Uterus (tissue), 3 donors: ENCODE measurements at regions not wholly inside any gene's neighbourhood (a gene's known extent, or its start where the extent isn't known, plus 50 kb on each side); places are given as distances from the start of the nearest gene placed in this dataset.

Experiments
- DNase-seq, 2 donors: peaks; one replicate each; pipeline ENCODE4 v3.0.0-alpha.2; 2019 to 2020
- H3K27ac ChIP-seq, 2 donors: fragments of 200-600 bp; sonication (generic); 1 replicate in 1 of 2; 2 replicates in 1 of 2; pipeline ENCODE4 v1.5.1; 2016 to 2018
- H3K27me3 ChIP-seq, 2 donors: fragments of 200-600 bp; sonication (generic); one replicate each; pipeline ENCODE4 v1.5.1; 2018 to 2019; ENCODE audit warnings: control low read depth in 1 of 2
- H3K36me3 ChIP-seq, 2 donors: fragments of 200-600 bp; sonication (generic); one replicate each; pipeline ENCODE4 v1.5.1; 2019; ENCODE audit warnings: control low read depth in 1 of 2
- H3K4me1 ChIP-seq, 2 donors: fragments of 200-600 bp; sonication (generic); one replicate each; pipeline ENCODE4 v1.5.1; 2018 to 2019; ENCODE audit warnings: control low read depth in 1 of 2
- H3K4me3 ChIP-seq, 2 donors: fragments of 200-600 bp; sonication (generic); 1 replicate in 1 of 2; 2 replicates in 1 of 2; pipeline ENCODE4 v1.5.1; 2018 to 2019; ENCODE audit warnings: mild to moderate bottlenecking in 1 of 2
- H3K9me3 ChIP-seq, 2 donors: fragments of 200-600 bp; sonication (generic); one replicate each; pipeline ENCODE4 v1.5.1; 2019; ENCODE audit warnings: control low read depth in 1 of 2
- CTCF ChIP-seq, 4 experiments: fragments of 200-600 bp in 2 of 4; fragments of 450-650 bp in 2 of 4; sonication (generic) in 2 of 4; IDR thresholded peaks; one replicate each; pipeline ENCODE4 v1.5.1; 2016 to 2019; ENCODE audit warnings: antibody characterized with exemption in 4 of 4, mild to moderate bottlenecking in 2 of 4, moderate library complexity in 1 of 4
- POLR2A ChIP-seq, 2 donors: fragments of 450-650 bp; IDR thresholded peaks; one replicate each; pipeline ENCODE4 v1.6.1; 2016; ENCODE audit warnings: antibody characterized with exemption in 2 of 2, mild to moderate bottlenecking in 1 of 2, moderate library complexity in 1 of 2
- intact Hi-C: fragments of 100-400 bp; cut with DNase I; formaldehyde crosslinking; loops from one replicate; pipeline ENCODE4 v1.15.1; 2023; ENCODE audit warnings: low total_unique reads
- donor health status: DM: yes; HTN: yes; CAD: no.

GRCh38 chr21:36539434-36540150, 59.7 kb upstream of the CLDN14 start:
- Histone ChIP-seq H3K36me3 (no peaks in the 10 kb centered on the region), H3K27me3 (peaks cover 0 to 3% of the 10 kb centered on the region in 2 donors), H3K9me3 (no peaks in the 10 kb centered on the region), H3K4me1 (no peaks in the 10 kb centered on the region), H3K4me3 (no peak overlapping the region), H3K27ac (no peak overlapping the region)
- intact Hi-C loops: no loop called here
- TF ChIP-seq CTCF (IDR thresholded peaks at IDR 0.05) (no peak), POLR2A (IDR thresholded peaks at IDR 0.05) (no peak)
- DNase-seq: no peak

GRCh38 chr21:36540700-36541099, 60.8 kb upstream of the CLDN14 start:
- Histone ChIP-seq H3K27ac (no peak overlapping the region), H3K4me3 (no peak overlapping the region), H3K4me1 (no peaks in the 10 kb centered on the region), H3K27me3 (peaks cover 0 to 3% of the 10 kb centered on the region in 2 donors), H3K36me3 (no peaks in the 10 kb centered on the region), H3K9me3 (no peaks in the 10 kb centered on the region)
- no peak for DNase-seq
- no peak for TF ChIP-seq POLR2A (IDR thresholded peaks at IDR 0.05)
- no peak for TF ChIP-seq CTCF (IDR thresholded peaks at IDR 0.05)
- intact Hi-C loops: no loop called here

- TF ChIP-seq CTCF (IDR thresholded peaks at IDR 0.05): no peak
- TF ChIP-seq POLR2A (IDR thresholded peaks at IDR 0.05): no peak
- Histone ChIP-seq H3K36me3 (no peaks in the 10 kb centered on the region), H3K9me3 (no peaks in the 10 kb centered on the region), H3K27me3 (peaks cover 0 to 3% of the 10 kb centered on the region in 2 donors), H3K27ac (no peak overlapping the region), H3K4me1 (no peaks in the 10 kb centered on the region), H3K4me3 (no peak overlapping the region)
- no peak for DNase-seq
- intact Hi-C loops: no loop called here
Observed at GRCh38 chr21:36541721-36542139, 61.8 kb upstream of the CLDN14 start.

GRCh38 chr21:36542312-36543101, 62.6 kb upstream of the CLDN14 start:
- H3K4me1 ChIP-seq: no peaks in the 10 kb centered on the region
- H3K36me3 ChIP-seq: no peaks in the 10 kb centered on the region
- TF ChIP-seq CTCF (IDR thresholded peaks at IDR 0.05): no peak
- TF ChIP-seq POLR2A (IDR thresholded peaks at IDR 0.05): no peak
- intact Hi-C loops: no loop called here
- H3K27me3 ChIP-seq: peaks cover 0 to 3% of the 10 kb centered on the region in 2 donors
- no peak for DNase-seq
- no peak overlapping the region for H3K4me3 ChIP-seq
- no peaks in the 10 kb centered on the region for H3K9me3 ChIP-seq
- no peak overlapping the region for H3K27ac ChIP-seq

- DNase-seq: no peak
- Histone ChIP-seq H3K36me3 (no peaks in the 10 kb centered on the region), H3K27me3 (peaks cover 0 to 3% of the 10 kb centered on the region in 2 donors), H3K27ac (no peak overlapping the region), H3K9me3 (no peaks in the 10 kb centered on the region), H3K4me1 (no peaks in the 10 kb centered on the region), H3K4me3 (no peak overlapping the region)
- intact Hi-C loops: no loop called here
- TF ChIP-seq CTCF (IDR thresholded peaks at IDR 0.05) (no peak), POLR2A (IDR thresholded peaks at IDR 0.05) (no peak)
Observed at GRCh38 chr21:36543924-36544323, 64.0 kb upstream of the CLDN14 start.
